IMR-90 (cell line): ENCODE measurements at regions not wholly inside any gene's neighbourhood (a gene's known extent, or its start where the extent isn't known, plus 50 kb on each side); places are given as distances from the start of the nearest gene placed in this dataset.

ENCODE experiments used
- ATAC-seq: fragments of 200-7000 bp; cut with Tn5 transposase; 2 replicates; pipeline ENCODE4 v1.9.1; 2020; ENCODE audit warnings: low read depth, mild to moderate bottlenecking, moderate library complexity
- BruUV-seq: library from RNA; stranded (reverse); fragments of 400-500 nt; replicated peaks from 2 replicates; lab custom pipeline; 2021; lab: Mats Ljungman, UMichigan
- CTCF ChIA-PET: fragments of 300-600 bp; formaldehyde crosslinking; extraction: SDS; loops from one replicate; lab custom pipeline; 2021; ENCODE audit warnings: antibody characterized with exemption; lab: Yijun Ruan, JAX
- POLR2A ChIA-PET: fragments of 300-600 bp; sonication (Branson Sonifier 250); formaldehyde crosslinking; loops from one replicate; lab custom pipeline; 2022; ENCODE audit warnings: antibody characterized with exemption; ENCODE audit not compliant: unreplicated experiment; lab: Charles Lee
- DNase-seq: peaks from one replicate; pipeline ENCODE4 v3.0.0; 2013
- H2AFZ ChIP-seq: replicated peaks from 2 replicates; pipeline ENCODE3; 2013; ENCODE audit warnings: low read length, mild to moderate bottlenecking; ENCODE audit not compliant: poor library complexity
- H2AK5ac ChIP-seq: 2 replicates; pipeline ENCODE4 v1.6.1; 2013; ENCODE audit warnings: low read depth, low read length, inconsistent platforms
- H2AK9ac ChIP-seq: replicated peaks from 2 replicates; pipeline ENCODE3; 2013; ENCODE audit warnings: mild to moderate bottlenecking, low read depth, low read length, moderate library complexity; ENCODE audit not compliant: poor library complexity
- H2BK120ac ChIP-seq: 2 replicates; pipeline ENCODE4 v1.6.1; 2013; ENCODE audit warnings: low read depth, low read length, inconsistent platforms
- H2BK15ac ChIP-seq: 3 replicates; pipeline ENCODE4 v1.6.1; 2013; ENCODE audit warnings: low read depth, low read length, inconsistent platforms
- H2BK20ac ChIP-seq: 2 replicates; pipeline ENCODE4 v1.6.1; 2013; ENCODE audit warnings: low read depth, mild to moderate bottlenecking, inconsistent platforms, low read length, moderate library complexity
- H2BK5ac ChIP-seq: 2 replicates; pipeline ENCODE4 v1.6.1; 2013; ENCODE audit warnings: mild to moderate bottlenecking, low read depth, low read length, inconsistent platforms; ENCODE audit not compliant: poor library complexity, severe bottlenecking
- H3K14ac ChIP-seq: replicated peaks from 2 replicates; pipeline ENCODE4 v1.6.1; 2013; ENCODE audit warnings: low read depth, low read length, inconsistent platforms
- H3K18ac ChIP-seq: 2 replicates; pipeline ENCODE4 v1.6.1; 2013; ENCODE audit warnings: low read depth, low read length, control low read depth
- H3K23ac ChIP-seq: 2 replicates; pipeline ENCODE4 v1.6.1; 2013; ENCODE audit warnings: low read depth, low read length, inconsistent platforms
- H3K27ac ChIP-seq: 2 replicates; pipeline ENCODE4 v1.5.1; 2013; ENCODE audit warnings: mild to moderate bottlenecking, control low read depth, low read length; ENCODE audit not compliant: insufficient read depth
- H3K27me3 ChIP-seq: 2 replicates; pipeline ENCODE4 v1.6.1; 2013; ENCODE audit warnings: low read length; ENCODE audit not compliant: control insufficient read depth, insufficient read depth
- H3K36me3 ChIP-seq: 2 replicates; pipeline ENCODE4 v1.6.1; 2013; ENCODE audit warnings: low read length, mixed read lengths; ENCODE audit not compliant: control insufficient read depth, insufficient read depth
- H3K4ac ChIP-seq: 2 replicates; pipeline ENCODE4 v1.6.1; 2013; ENCODE audit warnings: low read depth, low read length, inconsistent platforms
- H3K4me1 ChIP-seq: 2 replicates; pipeline ENCODE4 v1.6.1; 2013; ENCODE audit warnings: low read length, mixed read lengths; ENCODE audit not compliant: control insufficient read depth, insufficient read depth
- H3K4me2 ChIP-seq: 2 replicates; pipeline ENCODE4 v1.6.1; 2013; ENCODE audit warnings: low read depth, mild to moderate bottlenecking, control low read depth, low read length, moderate library complexity
- H3K4me3 ChIP-seq: 2 replicates; pipeline ENCODE4 v1.5.1; 2013; ENCODE audit warnings: low read depth, mild to moderate bottlenecking, control low read depth, low read length, moderate library complexity; ENCODE audit not compliant: insufficient read depth
- H3K56ac ChIP-seq: 2 replicates; pipeline ENCODE4 v1.6.1; 2013; ENCODE audit warnings: low read length, inconsistent platforms; ENCODE audit not compliant: insufficient read depth; ENCODE audit errors: extremely low read depth
- H3K79me1 ChIP-seq, 2 experiments: 2 replicates each; pipeline ENCODE4 v1.6.1; 2013; ENCODE audit warnings: low read length in 2 of 2, inconsistent platforms in 1 of 2, low read depth in 1 of 2
- H3K9ac ChIP-seq: 2 replicates; pipeline ENCODE4 v1.6.1; 2013; ENCODE audit warnings: low read depth, low read length, control low read depth
- H3K9me1 ChIP-seq: 2 replicates; pipeline ENCODE4 v1.6.1; 2013; ENCODE audit warnings: low read length, inconsistent platforms; ENCODE audit not compliant: insufficient read depth
- H3K9me3 ChIP-seq: 2 replicates; pipeline ENCODE4 v1.6.1; 2013; ENCODE audit warnings: low read length; ENCODE audit not compliant: control insufficient read depth, insufficient read depth
- H4K20me1 ChIP-seq: 2 replicates; pipeline ENCODE4 v1.6.1; 2013; ENCODE audit warnings: low read length, inconsistent platforms; ENCODE audit not compliant: insufficient read depth
- H4K5ac ChIP-seq: 2 replicates; pipeline ENCODE4 v1.6.1; 2013; ENCODE audit warnings: mild to moderate bottlenecking, low read depth, low read length, control low read depth
- H4K8ac ChIP-seq, 2 experiments: 2 replicates each; pipeline ENCODE4 v1.6.1; 2013; ENCODE audit warnings: low read depth in 2 of 2, low read length in 2 of 2, control low read depth in 1 of 2, inconsistent platforms in 1 of 2
- H4K91ac ChIP-seq: 2 replicates; pipeline ENCODE4 v1.6.1; 2013; ENCODE audit warnings: low read depth, low read length, inconsistent platforms; ENCODE audit not compliant: insufficient read depth
- BHLHE40 ChIP-seq: fragments of 150-350 bp; IDR thresholded peaks from 2 replicates; pipeline ENCODE4 v1.6.1; 2016; ENCODE audit warnings: mild to moderate bottlenecking, low read depth, low read length
- CEBPB ChIP-seq: IDR thresholded peaks from 2 replicates; pipeline ENCODE4 v1.6.1; 2012; ENCODE audit warnings: low read depth, low read length, improper control_type of control experiment
- CHD1 ChIP-seq: IDR thresholded peaks from 2 replicates; pipeline ENCODE4 v1.6.1; 2012; ENCODE audit warnings: low read depth, low read length, improper control_type of control experiment
- FOS ChIP-seq: fragments of 150-350 bp; IDR thresholded peaks from 2 replicates; pipeline ENCODE4 v1.6.1; 2016; ENCODE audit warnings: low read depth, low read length
- MAFK ChIP-seq: IDR thresholded peaks from 2 replicates; pipeline ENCODE4 v1.6.1; 2012; ENCODE audit warnings: low read depth, low read length, improper control_type of control experiment
- MAZ ChIP-seq: IDR thresholded peaks from 2 replicates; pipeline ENCODE4 v1.6.1; 2012; ENCODE audit warnings: low read depth, mild to moderate bottlenecking, low read length, improper control_type of control experiment, moderate library complexity, borderline replicate concordance
- MXI1 ChIP-seq: IDR thresholded peaks from 2 replicates; pipeline ENCODE4 v1.6.1; 2012; ENCODE audit warnings: low read depth, mild to moderate bottlenecking, low read length, moderate library complexity, borderline replicate concordance
- NFE2L2 ChIP-seq: fragments of 150-350 bp; IDR thresholded peaks from 2 replicates; pipeline ENCODE4 v1.6.1; 2016; ENCODE audit warnings: low read depth, mild to moderate bottlenecking, low read length
- POLR2A ChIP-seq: IDR thresholded peaks from 2 replicates; pipeline ENCODE4 v1.6.1; 2012; ENCODE audit warnings: mild to moderate bottlenecking, low read depth, low read length
- RAD21 ChIP-seq: IDR thresholded peaks from 2 replicates; pipeline ENCODE4 v1.6.1; 2012; ENCODE audit warnings: low read length, improper control_type of control experiment
- RCOR1 ChIP-seq: IDR thresholded peaks from 2 replicates; pipeline ENCODE4 v1.6.1; 2012; ENCODE audit warnings: mild to moderate bottlenecking, low read length, improper control_type of control experiment; ENCODE audit not compliant: insufficient replicate concordance
- RFX5 ChIP-seq: IDR thresholded peaks from 2 replicates; pipeline ENCODE4 v1.8.0; 2012; ENCODE audit warnings: low read depth, mild to moderate bottlenecking, low read length, moderate library complexity
- SMC3 ChIP-seq: fragments of 150-350 bp; IDR thresholded peaks from 2 replicates; pipeline ENCODE4 v1.6.1; 2016; ENCODE audit warnings: low read depth, mild to moderate bottlenecking, antibody characterized with exemption, low read length, moderate library complexity
- WGBS, 2 experiments: methylation state at CpG; one replicate each; pipeline versions ENCODE4 v1.1.5 to v1.1.7; 2013; ENCODE audit warnings: missing lambda C conversion rate in 2 of 2; ENCODE audit not compliant: insufficient read length in 1 of 2; ENCODE audit errors: extremely low coverage in 2 of 2; 5-methylcytosine and 5-hydroxymethylcytosine counted together
- dilution Hi-C: fragments of 300-500 bp; cut with HindIII; formaldehyde crosslinking; loops from one replicate; pipeline ENCODE4 v1.14.3; 2018; ENCODE audit warnings: low sequenced_read_pairs; ENCODE audit not compliant: unreplicated experiment
- in situ Hi-C: fragments of 300-500 bp; cut with MboI; formaldehyde crosslinking; loops from 3 replicates; pipeline ENCODE4 v1.14.3; 2019; ENCODE audit warnings: low sequenced_read_pairs, inconsistent platforms, mixed read lengths
- intact Hi-C: fragments of 100-400 bp; cut with micrococcal nuclease; formaldehyde crosslinking; loops from 2 replicates; pipeline ENCODE4 v1.10.0; 2022
- TF ChIP-seq, protein P1 (sequence below): conservative IDR thresholded peaks from 2 replicates; pipeline ENCODE4 v1.5.1; 2012; ENCODE audit warnings: mild to moderate bottlenecking, low read depth, low read length, improper control_type of control experiment
- TF ChIP-seq, protein P2 (sequence below): fragments of 150-350 bp; IDR thresholded peaks from 2 replicates; pipeline ENCODE4 v1.6.1; 2017; ENCODE audit warnings: mild to moderate bottlenecking, antibody characterized with exemption, low read length, low read depth
- TF ChIP-seq, protein P3 (sequence below): fragments of 150-350 bp; IDR thresholded peaks from 2 replicates; pipeline ENCODE4 v1.6.1; 2016; ENCODE audit warnings: low read depth, mild to moderate bottlenecking, low read length, moderate library complexity, borderline replicate concordance

DNA sequence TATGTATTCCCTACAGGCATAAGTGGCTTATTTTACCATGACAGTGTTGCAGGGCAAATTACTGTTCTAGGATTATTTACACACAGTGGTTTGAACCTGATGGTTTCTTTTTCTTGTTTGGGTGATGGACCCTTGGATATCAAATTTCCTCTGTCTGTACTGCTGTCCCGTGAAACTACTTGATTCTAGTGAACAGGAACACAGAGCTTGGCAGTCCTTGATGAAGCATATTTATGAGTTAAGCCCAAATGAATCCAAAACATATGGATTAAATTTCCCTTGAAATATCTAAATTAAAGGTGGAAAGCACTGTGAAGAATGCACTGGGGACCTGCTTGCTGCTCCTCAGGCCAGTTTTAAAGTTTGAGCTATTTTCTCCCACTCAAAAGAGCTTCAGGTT, 635.3 kb downstream of the INHBA start:
- Histone ChIP-seq H3K79me1 (no peaks in the 10 kb centered on the region), H3K14ac (no peak overlapping the region), H2BK15ac (no peak overlapping the region), H3K9me1 (0 out of 2 replicates have a peak, but pooled peaks cover 4% of the 10 kb centered on the region), H4K20me1 (no peaks in the 10 kb centered on the region), H4K8ac (no peak overlapping the region), H2AK9ac (no peak overlapping the region), H3K9me3 (peaks cover 3% of the 10 kb centered on the region; the same call in 1 of the 2 replicates), H2AK5ac (no peak overlapping the region), H3K27me3 (no peaks in the 10 kb centered on the region), H3K4me1 (0 out of 2 replicates have a peak, but pooled peaks cover 2% of the 10 kb centered on the region), H3K36me3 (no peaks in the 10 kb centered on the region), H2AFZ (no peak overlapping the region), H3K18ac (no peak overlapping the region), H4K91ac (no peak overlapping the region), H3K9ac (no peak overlapping the region), H3K23ac (no peak overlapping the region), H3K4me2 (no peak overlapping the region), H3K27ac (no peak overlapping the region), H2BK5ac (no peak overlapping the region), H2BK120ac (0 out of 2 replicates have a peak overlapping the region, but pooled peaks have one; percentile 24), H4K5ac (no peak overlapping the region), H3K56ac (no peak overlapping the region), H2BK20ac (no peak overlapping the region; the same call in 1 of the 2 replicates), H3K4ac (peak overlapping the region; percentile 30; the same call in 1 of the 2 replicates), H3K4me3 (no peak overlapping the region)
- POLR2A ChIA-PET = interaction anchor here (0.5 to 0.7 kb wide), 2 partner anchors 83 to 633 kb away, joined by 3 read pairs; no protein-coding TSS in a partner anchor
- TF ChIP-seq NFE2L2 (no peak), POLR2A (no peak), CHD1 (no peak), RFX5 (no peak), CEBPB (no peak), MAFK (no peak), BHLHE40 (no peak), SMC3 (no peak), MXI1 (no peak), MAZ (no peak), FOS (no peak), RAD21 (no peak), RCOR1 (no peak)
- TF ChIP-seq, protein P1, sequence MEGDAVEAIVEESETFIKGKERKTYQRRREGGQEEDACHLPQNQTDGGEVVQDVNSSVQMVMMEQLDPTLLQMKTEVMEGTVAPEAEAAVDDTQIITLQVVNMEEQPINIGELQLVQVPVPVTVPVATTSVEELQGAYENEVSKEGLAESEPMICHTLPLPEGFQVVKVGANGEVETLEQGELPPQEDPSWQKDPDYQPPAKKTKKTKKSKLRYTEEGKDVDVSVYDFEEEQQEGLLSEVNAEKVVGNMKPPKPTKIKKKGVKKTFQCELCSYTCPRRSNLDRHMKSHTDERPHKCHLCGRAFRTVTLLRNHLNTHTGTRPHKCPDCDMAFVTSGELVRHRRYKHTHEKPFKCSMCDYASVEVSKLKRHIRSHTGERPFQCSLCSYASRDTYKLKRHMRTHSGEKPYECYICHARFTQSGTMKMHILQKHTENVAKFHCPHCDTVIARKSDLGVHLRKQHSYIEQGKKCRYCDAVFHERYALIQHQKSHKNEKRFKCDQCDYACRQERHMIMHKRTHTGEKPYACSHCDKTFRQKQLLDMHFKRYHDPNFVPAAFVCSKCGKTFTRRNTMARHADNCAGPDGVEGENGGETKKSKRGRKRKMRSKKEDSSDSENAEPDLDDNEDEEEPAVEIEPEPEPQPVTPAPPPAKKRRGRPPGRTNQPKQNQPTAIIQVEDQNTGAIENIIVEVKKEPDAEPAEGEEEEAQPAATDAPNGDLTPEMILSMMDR = no peak
- TF ChIP-seq, protein P2, sequence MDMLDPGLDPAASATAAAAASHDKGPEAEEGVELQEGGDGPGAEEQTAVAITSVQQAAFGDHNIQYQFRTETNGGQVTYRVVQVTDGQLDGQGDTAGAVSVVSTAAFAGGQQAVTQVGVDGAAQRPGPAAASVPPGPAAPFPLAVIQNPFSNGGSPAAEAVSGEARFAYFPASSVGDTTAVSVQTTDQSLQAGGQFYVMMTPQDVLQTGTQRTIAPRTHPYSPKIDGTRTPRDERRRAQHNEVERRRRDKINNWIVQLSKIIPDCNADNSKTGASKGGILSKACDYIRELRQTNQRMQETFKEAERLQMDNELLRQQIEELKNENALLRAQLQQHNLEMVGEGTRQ = no peak
- TF ChIP-seq, protein P3, sequence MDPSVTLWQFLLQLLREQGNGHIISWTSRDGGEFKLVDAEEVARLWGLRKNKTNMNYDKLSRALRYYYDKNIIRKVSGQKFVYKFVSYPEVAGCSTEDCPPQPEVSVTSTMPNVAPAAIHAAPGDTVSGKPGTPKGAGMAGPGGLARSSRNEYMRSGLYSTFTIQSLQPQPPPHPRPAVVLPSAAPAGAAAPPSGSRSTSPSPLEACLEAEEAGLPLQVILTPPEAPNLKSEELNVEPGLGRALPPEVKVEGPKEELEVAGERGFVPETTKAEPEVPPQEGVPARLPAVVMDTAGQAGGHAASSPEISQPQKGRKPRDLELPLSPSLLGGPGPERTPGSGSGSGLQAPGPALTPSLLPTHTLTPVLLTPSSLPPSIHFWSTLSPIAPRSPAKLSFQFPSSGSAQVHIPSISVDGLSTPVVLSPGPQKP = no peak
- dilution Hi-C loops = no loop called here
- DNase-seq (peak; percentile 34), ATAC-seq (no peak)
- WGBS, 2 experiments = no CpG with 5 or more reads among the region's 1 CpG
- BruUV-seq = no TSS peak
- in situ Hi-C loops = no loop called here
- intact Hi-C loops = no loop called here
- CTCF ChIA-PET = no interaction called here
